ENCODE measurements at regions not wholly inside any gene's neighbourhood (a gene's known extent, or its start where the extent isn't known, plus 50 kb on each side); places are given as distances from the start of the nearest gene placed in this dataset.
"Not testable (repeated sequence)": the region's sequence is repeated elsewhere in the genome, so short reads cannot be mapped to it uniquely, and the experiment has no call there.

- H3K9me3 ChIP-seq (replicated peaks; ENCODE audit: control insufficient read depth, insufficient read depth, low read depth, low read length); H3K4me1 ChIP-seq (replicated peaks in 1 of 2; ENCODE audit: control insufficient read depth in 2 of 2, insufficient read depth in 2 of 2, low read length in 2 of 2); intact Hi-C loops (cut with micrococcal nuclease); H3K9ac ChIP-seq (ENCODE audit: insufficient read depth in 1 of 2, low read depth in 2 of 2, low read length in 2 of 2); H3K4me2 ChIP-seq (ENCODE audit: insufficient read depth, low read length); FAIRE-seq; H3K9me1 ChIP-seq (ENCODE audit: control insufficient read depth, insufficient read depth, low read length); in situ Hi-C loops (cut with MboI); POLR2A ChIA-PET; H4K20me1 ChIP-seq (replicated peaks; ENCODE audit: control insufficient read depth, insufficient read depth, low read length); H2AFZ ChIP-seq (ENCODE audit: low read depth, low read length); H3K27ac ChIP-seq (ENCODE audit: extremely low read depth, low read depth, low read length); H3K27me3 ChIP-seq (ENCODE audit: control insufficient read depth in 2 of 2, insufficient read depth in 2 of 2, low read length in 2 of 2); CTCF ChIA-PET (ENCODE audit: low intra/inter-chr PET ratio); DNase-seq (ENCODE audit: extremely low read depth in 1 of 4, low spot score in 3 of 4); ATAC-seq; H3K36me3 ChIP-seq (ENCODE audit: control insufficient read depth, insufficient read depth, low read length); BruUV-seq (replicated peaks); H3K4me3 ChIP-seq; H3K79me2 ChIP-seq (ENCODE audit: control insufficient read depth, insufficient read depth, low read length): not testable (repeated sequence)
- 18% methylated on average over 4 of the region's 4 CpGs for WGBS (ENCODE audit: insufficient coverage, low coverage, missing lambda C conversion rate)
- TF ChIP-seq ZNF146 (CRISPR knock-in tag; IDR thresholded peaks at IDR 0.05; ENCODE audit: unreplicated experiment) (peak; percentile 80), CHAMP1 (IDR thresholded peaks at IDR 0.05) (peak; percentile 17; the same call in 1 of the 2 replicates)
Observed at GRCh38 chr6:67767046-67767822, 867.8 kb upstream of the ADGRB3 start.

GRCh38 chr6:67766057-67766456 lies 869.0 kb upstream of the ADGRB3 start:
- in situ Hi-C loops (cut with MboI) = no loop called here
- Histone ChIP-seq H2AFZ (ENCODE audit: low read depth, low read length) (no peak overlapping the region), H3K9ac (ENCODE audit: insufficient read depth in 1 of 2, low read depth in 2 of 2, low read length in 2 of 2) (no peak overlapping the region), H3K27me3 (ENCODE audit: control insufficient read depth in 2 of 2, insufficient read depth in 2 of 2, low read length in 2 of 2) (no peaks in the 10 kb centered on the region), H4K20me1 (replicated peaks; ENCODE audit: control insufficient read depth, insufficient read depth, low read length) (no peaks in the 10 kb centered on the region), H3K36me3 (ENCODE audit: control insufficient read depth, insufficient read depth, low read length) (no peaks in the 10 kb centered on the region), H3K79me2 (ENCODE audit: control insufficient read depth, insufficient read depth, low read length) (no peaks in the 10 kb centered on the region), H3K4me2 (ENCODE audit: insufficient read depth, low read length) (no peak overlapping the region), H3K9me1 (ENCODE audit: control insufficient read depth, insufficient read depth, low read length) (no peaks in the 10 kb centered on the region), H3K4me1 (replicated peaks in 1 of 2; ENCODE audit: control insufficient read depth in 2 of 2, insufficient read depth in 2 of 2, low read length in 2 of 2) (no peaks in the 10 kb centered on the region), H3K4me3 (no peak overlapping the region), H3K27ac (ENCODE audit: extremely low read depth, low read depth, low read length) (no peak overlapping the region), H3K9me3 (replicated peaks; ENCODE audit: control insufficient read depth, insufficient read depth, low read depth, low read length) (no peaks in the 10 kb centered on the region)
- DNase-seq (ENCODE audit: extremely low read depth in 1 of 4, low spot score in 3 of 4) (no peak), FAIRE-seq (no peak), ATAC-seq (no peak)
- WGBS (ENCODE audit: insufficient coverage, low coverage, missing lambda C conversion rate) = 38% methylated on average over 1 of the region's 1 CpG
- TF ChIP-seq SP1 (CRISPR knock-in tag; IDR thresholded peaks at IDR 0.05) (no peak), HDAC2 (IDR thresholded peaks at IDR 0.05) (no peak), THRB (CRISPR knock-in tag; conservative IDR thresholded peaks at IDR 0.05) (no peak)
- BruUV-seq (replicated peaks) = no TSS peak
- ChIA-PET CTCF (ENCODE audit: low intra/inter-chr PET ratio) (no interaction called here), POLR2A (interaction anchor here (0.5 kb wide), 1 partner anchor 112 kb away, joined by 3 read pairs; no protein-coding TSS in a partner anchor)
- intact Hi-C loops (cut with micrococcal nuclease) = no loop called here

Data from K562 (cell line).